Activated CD8-positive, alpha-beta T cell treated with anti-CD3 and anti-CD28 coated beads, Interleukin-2, amount 10 ng/mL, durations not matched to agents 7 days and 5 days (primary cell): ENCODE measurements at regions not wholly inside any gene's neighbourhood (a gene's known extent, or its start where the extent isn't known, plus 50 kb on each side); places are given as distances from the start of the nearest gene placed in this dataset.
"Not testable (repeated sequence)": the region's sequence is repeated elsewhere in the genome, so short reads cannot be mapped to it uniquely, and the experiment has no call there.

ENCODE experiments used
- ATAC-seq: fragments of 150-1000 bp; cut with Tn5 transposase; one replicate; pipeline ENCODE4 v1.10.0; 2021; ENCODE audit warnings: moderate library complexity
- CTCF ChIA-PET: fragments of 350-600 bp; sonication (Branson Sonifier 250); formaldehyde crosslinking; loops from one replicate; lab custom pipeline; 2021; ENCODE audit warnings: antibody characterized with exemption; lab: Charles Lee
- POLR2A ChIA-PET: fragments of 350-600 bp; sonication (Branson Sonifier 250); formaldehyde crosslinking; loops from one replicate; lab custom pipeline; 2021; ENCODE audit warnings: antibody characterized with exemption; lab: Charles Lee
- DNase-seq: peaks from one replicate; pipeline ENCODE4 v3.0.0-alpha.2; 2020
- H3K27ac Mint-ChIP-seq: one replicate; pipeline ENCODE4 v1.8.0; 2021; ENCODE audit warnings: mild to moderate bottlenecking, mixed read lengths
- H3K27me3 Mint-ChIP-seq: one replicate; pipeline ENCODE4 v1.8.0; 2021; ENCODE audit warnings: low read depth, mixed read lengths
- H3K36me3 Mint-ChIP-seq: one replicate; pipeline ENCODE4 v1.8.0; 2021; ENCODE audit warnings: low read depth, mixed read lengths
- H3K4me1 Mint-ChIP-seq: one replicate; pipeline ENCODE4 v1.8.0; 2021; ENCODE audit warnings: low read depth, mixed read lengths
- H3K4me3 Mint-ChIP-seq: one replicate; pipeline ENCODE4 v1.8.0; 2021; ENCODE audit warnings: mild to moderate bottlenecking, mixed read lengths
- H3K9me3 Mint-ChIP-seq: one replicate; pipeline ENCODE4 v1.8.0; 2022; ENCODE audit warnings: mixed read lengths; ENCODE audit not compliant: insufficient read depth

- H3K27ac Mint-ChIP-seq, ATAC-seq, H3K9me3 Mint-ChIP-seq, H3K36me3 Mint-ChIP-seq, H3K4me3 Mint-ChIP-seq, H3K27me3 Mint-ChIP-seq, H3K4me1 Mint-ChIP-seq, DNase-seq, CTCF ChIA-PET, POLR2A ChIA-PET: not testable (repeated sequence)
Observed at GRCh38 chr9:32130709-32131108, 253.7 kb upstream of the ACO1 start.

DNA sequence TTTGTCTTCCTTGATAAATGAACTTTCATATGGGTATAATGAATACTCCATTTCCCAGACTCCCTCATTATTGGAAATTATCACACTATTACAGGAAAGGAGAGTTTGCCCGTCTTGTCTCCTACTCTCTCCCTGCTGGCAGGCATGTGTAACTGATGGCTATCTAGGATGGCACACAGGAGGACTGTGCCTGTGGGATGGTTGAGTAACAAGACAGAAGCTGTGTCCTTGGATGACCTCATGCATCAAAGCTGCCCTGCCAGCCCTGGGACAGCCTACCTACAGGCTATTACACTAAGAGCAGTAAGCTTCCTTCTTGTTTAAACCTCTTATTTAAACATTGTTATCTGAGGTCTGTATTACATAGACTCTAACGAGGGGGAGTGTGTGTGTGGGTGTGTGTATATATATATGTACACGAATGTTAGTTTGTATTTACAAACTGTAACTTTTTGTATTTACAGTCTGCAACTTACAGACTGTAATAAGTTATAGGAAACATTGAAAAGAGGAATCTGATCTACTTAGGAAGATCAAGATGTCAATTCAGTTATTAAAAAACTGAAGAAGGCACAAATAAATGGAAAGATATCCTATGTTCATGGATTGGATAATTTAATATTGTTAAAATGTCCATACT is 247.6 kb upstream of the ACO1 start:
- DNase-seq: no peak
- no peaks in the 10 kb centered on the region for H3K4me1 Mint-ChIP-seq
- ChIA-PET CTCF (no interaction called here), POLR2A (no interaction called here)
- no peak overlapping the region for H3K4me3 Mint-ChIP-seq
- no peak for ATAC-seq
- H3K27me3 Mint-ChIP-seq: peaks cover 3% of the 10 kb centered on the region
- no peaks in the 10 kb centered on the region for H3K36me3 Mint-ChIP-seq
- no peaks in the 10 kb centered on the region for H3K9me3 Mint-ChIP-seq
- no peak overlapping the region for H3K27ac Mint-ChIP-seq

- H3K4me1 Mint-ChIP-seq: no peaks in the 10 kb centered on the region
- H3K36me3 Mint-ChIP-seq: no peaks in the 10 kb centered on the region
- DNase-seq (no peak), ATAC-seq (no peak)
- ChIA-PET CTCF (no interaction called here), POLR2A (no interaction called here)
- peaks cover 4% of the 10 kb centered on the region for H3K9me3 Mint-ChIP-seq
- no peak overlapping the region for H3K4me3 Mint-ChIP-seq
- H3K27ac Mint-ChIP-seq: no peak overlapping the region
- H3K27me3 Mint-ChIP-seq: peaks cover 3% of the 10 kb centered on the region
Observed at GRCh38 chr9:32142074-32142473, 242.4 kb upstream of the ACO1 start.

DNA sequence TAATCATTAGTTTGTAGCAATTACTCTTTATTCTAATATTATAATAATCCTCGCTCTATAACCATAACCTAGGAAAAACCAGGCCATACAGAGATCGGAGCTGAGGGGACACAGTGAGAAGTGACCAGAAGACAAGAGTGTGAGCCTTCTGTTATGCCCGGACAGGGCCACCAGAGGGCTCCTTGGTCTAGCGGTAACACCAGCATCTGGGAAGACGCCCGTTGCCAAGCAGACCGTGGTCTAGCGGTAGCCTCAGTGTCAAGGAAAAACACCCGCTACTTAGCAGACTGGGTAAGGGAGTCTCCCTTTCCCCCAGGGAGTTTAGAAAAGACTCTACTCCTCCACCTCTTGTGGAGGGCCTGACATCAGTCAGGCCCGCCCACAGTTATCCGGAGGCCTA is 235.9 kb upstream of the ACO1 start:
- H3K36me3 Mint-ChIP-seq, H3K27me3 Mint-ChIP-seq, H3K4me3 Mint-ChIP-seq, H3K4me1 Mint-ChIP-seq, POLR2A ChIA-PET, CTCF ChIA-PET, H3K27ac Mint-ChIP-seq, H3K9me3 Mint-ChIP-seq, DNase-seq, ATAC-seq: not testable (repeated sequence)

DNA sequence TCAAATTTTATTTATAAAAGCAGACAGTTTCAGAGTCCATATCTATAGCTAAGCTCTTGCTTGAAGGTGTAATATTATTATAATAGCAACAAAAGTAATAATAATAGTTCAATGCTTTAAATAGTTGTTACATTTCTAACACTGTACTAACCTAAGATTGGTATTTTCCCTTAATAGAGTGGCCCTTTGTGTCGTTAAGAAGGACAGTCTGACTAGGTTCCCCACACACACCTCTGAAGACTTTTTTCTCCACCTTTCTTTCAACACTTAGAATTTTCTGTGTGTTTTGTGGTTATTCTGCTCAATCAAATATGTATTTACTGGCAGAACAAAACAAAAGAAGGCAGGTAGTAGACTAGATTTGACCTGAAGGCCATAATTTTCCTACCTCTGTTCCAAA is 223.2 kb upstream of the ACO1 start:
- CTCF ChIA-PET: no interaction called here
- H3K4me1 Mint-ChIP-seq: no peaks in the 10 kb centered on the region
- H3K4me3 Mint-ChIP-seq: no peak overlapping the region
- DNase-seq (no peak), ATAC-seq (no peak)
- no peaks in the 10 kb centered on the region for H3K36me3 Mint-ChIP-seq
- POLR2A ChIA-PET: no interaction called here
- H3K9me3 Mint-ChIP-seq: no peaks in the 10 kb centered on the region
- H3K27ac Mint-ChIP-seq: no peak overlapping the region
- H3K27me3 Mint-ChIP-seq: no peaks in the 10 kb centered on the region

DNA sequence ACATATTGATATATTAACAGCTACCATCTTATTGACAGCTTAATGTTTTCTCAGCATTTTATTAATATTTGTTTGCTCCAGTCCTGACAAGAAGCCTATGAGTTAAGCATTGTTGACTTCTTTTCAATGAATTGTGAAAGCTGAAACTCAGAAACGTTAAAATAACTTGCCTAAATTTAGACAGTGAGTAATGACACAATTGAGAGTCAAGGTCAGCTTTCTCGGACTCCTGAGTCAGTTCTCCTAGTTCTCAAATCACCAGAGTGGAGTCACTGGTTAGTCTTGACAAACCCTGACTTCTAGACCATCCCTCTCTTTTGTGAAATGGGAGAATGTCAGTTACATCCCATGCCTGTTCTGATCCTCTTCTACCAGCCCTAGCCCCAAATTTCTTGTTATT is 222.7 kb upstream of the ACO1 start:
- Mint-ChIP-seq H3K9me3 (no peaks in the 10 kb centered on the region), H3K4me3 (no peak overlapping the region), H3K36me3 (no peaks in the 10 kb centered on the region), H3K27me3 (no peaks in the 10 kb centered on the region), H3K4me1 (no peaks in the 10 kb centered on the region), H3K27ac (no peak overlapping the region)
- ChIA-PET CTCF (no interaction called here), POLR2A (no interaction called here)
- ATAC-seq (no peak), DNase-seq (no peak)

- CTCF ChIA-PET, H3K27ac Mint-ChIP-seq, ATAC-seq: not testable (repeated sequence)
Observed at GRCh38 chr9:32166316-32166715, 218.1 kb upstream of the ACO1 start.

GRCh38 chr9:32171339-32171738 is 213.1 kb upstream of the ACO1 start:
- no peak for DNase-seq

More at GRCh38 chr9:32166316-32166715, 218.1 kb upstream of the ACO1 start:
- POLR2A ChIA-PET, H3K36me3 Mint-ChIP-seq, DNase-seq, H3K4me3 Mint-ChIP-seq, H3K4me1 Mint-ChIP-seq, H3K27me3 Mint-ChIP-seq, H3K9me3 Mint-ChIP-seq: not testable (repeated sequence)

DNA sequence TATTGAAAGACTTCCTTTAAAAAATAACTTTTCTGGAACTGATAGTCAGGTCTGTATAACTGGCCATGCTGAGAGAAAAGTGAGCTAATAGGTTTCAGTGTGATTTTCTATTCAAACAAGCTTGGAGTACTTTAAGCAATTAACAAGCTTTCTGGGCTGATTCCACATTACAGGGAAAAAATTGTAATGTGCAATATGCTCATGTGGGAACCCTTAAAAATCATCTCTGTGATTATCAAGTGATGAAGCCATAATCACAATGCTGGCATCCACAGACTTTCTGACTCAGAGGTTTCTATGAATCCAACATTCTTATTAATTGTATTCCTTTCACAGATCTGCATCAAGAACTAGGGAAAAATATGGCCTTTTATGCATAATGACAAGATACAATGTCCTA is 212.2 kb upstream of the ACO1 start:
- Mint-ChIP-seq H3K36me3 (no peaks in the 10 kb centered on the region), H3K4me3 (no peak overlapping the region), H3K9me3 (no peaks in the 10 kb centered on the region), H3K4me1 (no peaks in the 10 kb centered on the region), H3K27ac (no peak overlapping the region), H3K27me3 (no peaks in the 10 kb centered on the region)
- no peak for DNase-seq
- POLR2A ChIA-PET: no interaction called here
- ATAC-seq: no peak
- CTCF ChIA-PET: no interaction called here

More at GRCh38 chr9:32171339-32171738, 213.1 kb upstream of the ACO1 start:
- CTCF ChIA-PET: no interaction called here
- Mint-ChIP-seq H3K27ac (no peak overlapping the region), H3K4me3 (no peak overlapping the region), H3K9me3 (no peaks in the 10 kb centered on the region), H3K36me3 (no peaks in the 10 kb centered on the region), H3K27me3 (no peaks in the 10 kb centered on the region), H3K4me1 (no peaks in the 10 kb centered on the region)
- no peak for ATAC-seq
- POLR2A ChIA-PET: no interaction called here

DNA sequence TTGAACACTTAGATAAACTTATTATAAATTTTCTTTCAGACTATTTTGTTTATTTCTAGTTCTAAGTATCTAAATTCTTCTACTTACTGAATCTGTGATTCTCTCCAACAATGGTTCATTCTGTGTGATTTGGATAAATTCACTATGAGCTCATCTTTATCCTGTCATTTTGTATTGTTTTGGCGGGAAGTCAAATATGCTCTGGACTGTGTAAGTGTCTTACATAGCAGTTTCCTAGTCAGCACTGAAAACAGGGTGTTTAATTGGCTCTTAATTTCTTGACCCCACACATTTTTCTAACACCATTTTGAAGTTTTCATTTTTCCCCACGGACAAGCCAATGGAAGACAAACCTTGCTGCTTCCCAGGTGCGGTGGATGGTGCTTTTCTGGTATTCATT is 207.0 kb upstream of the ACO1 start:
- Mint-ChIP-seq H3K4me3 (no peak overlapping the region), H3K9me3 (no peaks in the 10 kb centered on the region), H3K36me3 (no peaks in the 10 kb centered on the region), H3K27me3 (no peaks in the 10 kb centered on the region), H3K27ac (no peak overlapping the region), H3K4me1 (no peaks in the 10 kb centered on the region)
- ATAC-seq (no peak), DNase-seq (no peak)
- ChIA-PET CTCF (no interaction called here), POLR2A (no interaction called here)

DNA sequence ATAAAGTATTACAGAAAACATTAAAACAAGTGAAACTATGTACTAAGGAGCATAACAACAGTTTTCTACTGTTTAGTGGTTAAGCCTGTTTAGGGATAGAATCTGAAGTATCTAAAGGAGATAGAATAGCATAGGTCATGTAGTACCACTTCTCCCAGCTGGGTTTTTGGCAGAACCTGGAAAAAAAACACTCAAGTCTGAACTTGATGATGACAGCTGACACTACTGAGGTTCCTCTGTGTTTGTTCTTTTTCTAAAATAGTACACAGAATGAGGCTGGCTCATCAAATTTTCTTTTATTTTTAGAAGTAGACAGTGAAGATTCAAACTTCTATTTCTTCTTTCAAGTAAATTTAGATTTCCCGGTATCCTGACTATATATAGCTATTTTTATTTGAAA is 203.8 kb upstream of the ACO1 start:
- ATAC-seq (no peak), DNase-seq (no peak)
- Mint-ChIP-seq H3K27ac (no peak overlapping the region), H3K4me1 (no peaks in the 10 kb centered on the region), H3K27me3 (no peaks in the 10 kb centered on the region), H3K9me3 (no peaks in the 10 kb centered on the region), H3K4me3 (no peak overlapping the region), H3K36me3 (no peaks in the 10 kb centered on the region)
- POLR2A ChIA-PET: no interaction called here
- CTCF ChIA-PET: no interaction called here

DNA sequence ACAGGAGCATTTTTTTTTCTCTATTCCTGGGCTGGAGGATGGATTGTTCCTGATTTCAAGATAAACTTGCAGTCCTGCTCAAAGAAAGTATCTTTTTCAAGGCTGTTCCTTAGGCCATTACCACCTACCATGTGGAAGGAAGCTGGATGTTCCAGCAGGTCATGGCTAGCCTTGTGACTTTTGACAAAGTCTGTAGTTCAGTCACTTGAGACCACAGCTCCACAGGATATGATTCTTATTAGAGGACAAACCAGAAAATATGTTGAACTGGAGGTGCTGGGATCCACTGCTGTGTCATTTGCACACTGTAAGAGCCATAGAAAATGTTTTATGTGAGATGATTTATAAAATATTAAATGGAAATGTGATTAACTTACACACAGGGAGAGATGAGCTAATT is 184.2 kb upstream of the ACO1 start:
- POLR2A ChIA-PET: no interaction called here
- Mint-ChIP-seq H3K36me3 (no peaks in the 10 kb centered on the region), H3K9me3 (no peaks in the 10 kb centered on the region), H3K27me3 (no peaks in the 10 kb centered on the region), H3K4me3 (no peak overlapping the region), H3K27ac (no peak overlapping the region), H3K4me1 (no peaks in the 10 kb centered on the region)
- DNase-seq: no peak
- CTCF ChIA-PET: no interaction called here
- ATAC-seq: no peak

DNA sequence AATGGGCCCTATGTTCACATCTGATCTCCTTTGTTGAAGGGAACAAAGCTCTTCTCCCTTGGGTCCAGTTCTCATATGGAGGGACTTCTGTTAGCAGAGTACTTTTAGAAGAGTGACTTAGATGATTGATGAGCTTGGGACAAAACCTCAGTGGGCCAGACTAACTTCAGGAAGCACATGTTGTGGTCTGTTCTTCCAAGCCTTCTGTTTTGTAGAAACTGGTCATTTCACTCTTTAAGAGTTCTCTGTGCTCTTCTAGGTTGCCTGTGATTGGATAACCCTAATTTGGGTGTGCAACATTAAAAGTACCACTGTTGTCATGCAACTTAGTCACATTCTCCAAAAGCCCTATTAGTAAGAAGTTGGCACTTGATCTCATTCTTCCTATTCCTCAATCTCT is 183.5 kb upstream of the ACO1 start:
- Mint-ChIP-seq H3K9me3 (no peaks in the 10 kb centered on the region), H3K27ac (no peak overlapping the region), H3K36me3 (no peaks in the 10 kb centered on the region), H3K4me1 (no peaks in the 10 kb centered on the region), H3K4me3 (no peak overlapping the region), H3K27me3 (no peaks in the 10 kb centered on the region)
- DNase-seq: no peak
- CTCF ChIA-PET: no interaction called here
- no peak for ATAC-seq
- POLR2A ChIA-PET: no interaction called here
